WTC11 (cell line): ENCODE measurements at regions not wholly inside any gene's neighbourhood (a gene's known extent, or its start where the extent isn't known, plus 50 kb on each side); places are given as distances from the start of the nearest gene placed in this dataset.

ENCODE experiments used
- ATAC-seq: fragments of 200-7000 bp; cut with Tn5 transposase; 2 replicates; pipeline ENCODE4 v1.10.0; 2021; ENCODE audit warnings: mild to moderate bottlenecking, moderate library complexity
- CTCF ChIA-PET: fragments of 300-600 bp; sonication (Branson Sonifier 250); formaldehyde crosslinking; loops from one replicate; lab custom pipeline; 2021; ENCODE audit warnings: antibody characterized with exemption; lab: Charles Lee
- POLR2A ChIA-PET: fragments of 350-600 bp; sonication (Branson Sonifier 250); formaldehyde crosslinking; loops from one replicate; lab custom pipeline; 2021; ENCODE audit warnings: antibody characterized with exemption; lab: Charles Lee
- DNase-seq: peaks from one replicate; pipeline ENCODE4 v3.0.0; 2021; ENCODE audit warnings: low spot score
- H3K27ac Mint-ChIP-seq: 2 replicates; pipeline ENCODE4 v1.8.0; 2021; ENCODE audit warnings: mixed read lengths
- H3K27me3 Mint-ChIP-seq: 2 replicates; pipeline ENCODE4 v1.8.0; 2021; ENCODE audit warnings: low read depth, mild to moderate bottlenecking, moderate library complexity, mixed read lengths
- H3K36me3 Mint-ChIP-seq: 2 replicates; pipeline ENCODE4 v1.8.0; 2021; ENCODE audit warnings: mixed read lengths
- H3K4me1 Mint-ChIP-seq: 2 replicates; pipeline ENCODE4 v1.8.0; 2022; ENCODE audit warnings: mixed read lengths
- H3K4me3 Mint-ChIP-seq: 2 replicates; pipeline ENCODE4 v1.8.0; 2021; ENCODE audit warnings: mild to moderate bottlenecking, moderate library complexity, mixed read lengths
- H3K9me3 Mint-ChIP-seq: 2 replicates; pipeline ENCODE4 v1.8.0; 2021; ENCODE audit warnings: mixed read lengths
- CDX4 ChIP-seq: fragments of 250-450 bp; sonication (Bioruptor Pico); IDR thresholded peaks from 2 replicates; pipeline ENCODE4 v1.9.0; 2021; ENCODE audit warnings: moderate library complexity, mild to moderate bottlenecking, inconsistent platforms, borderline replicate concordance
- ESRRA ChIP-seq: sonication (generic); formaldehyde crosslinking; IDR thresholded peaks from 2 replicates; pipeline ENCODE4 v1.8.1; 2022; ENCODE audit warnings: mild to moderate bottlenecking, missing genetic modification reagents, borderline replicate concordance
- RELA ChIP-seq: sonication (generic); formaldehyde crosslinking; IDR thresholded peaks from 2 replicates; pipeline ENCODE4 v1.8.1; 2022; ENCODE audit warnings: missing genetic modification reagents, mild to moderate bottlenecking, borderline replicate concordance
- TCF7 ChIP-seq: sonication (generic); formaldehyde crosslinking; IDR thresholded peaks from 2 replicates; pipeline ENCODE4 v1.8.0; 2022; ENCODE audit warnings: mild to moderate bottlenecking, low read depth, missing genetic modification reagents, moderate library complexity
- TEAD1 ChIP-seq: sonication (generic); formaldehyde crosslinking; IDR thresholded peaks from 2 replicates; pipeline ENCODE4 v1.8.0; 2022; ENCODE audit warnings: mild to moderate bottlenecking, missing genetic modification reagents
- ZNF263 ChIP-seq: sonication (generic); formaldehyde crosslinking; IDR thresholded peaks from 2 replicates; pipeline ENCODE4 v1.8.1; 2022; ENCODE audit warnings: low read depth, mild to moderate bottlenecking, moderate library complexity, missing genetic modification reagents
- ZNF281 ChIP-seq: sonication (generic); formaldehyde crosslinking; IDR thresholded peaks from 2 replicates; pipeline ENCODE4 v1.8.0; 2023; ENCODE audit warnings: mild to moderate bottlenecking, missing genetic modification reagents
- TF ChIP-seq, protein P1 (sequence below): fragments of 250-450 bp; sonication (Bioruptor Pico); IDR thresholded peaks from 2 replicates; pipeline ENCODE4 v1.8.0; 2021; ENCODE audit warnings: mild to moderate bottlenecking
- TF ChIP-seq, protein P2 (sequence below): sonication (generic); formaldehyde crosslinking; IDR thresholded peaks from 2 replicates; pipeline ENCODE4 v1.8.0; 2023; ENCODE audit warnings: missing genetic modification reagents, mild to moderate bottlenecking, borderline replicate concordance

- Mint-ChIP-seq H3K27me3 (no peaks in the 10 kb centered on the region), H3K36me3 (no peaks in the 10 kb centered on the region), H3K27ac (no peak overlapping the region), H3K4me1 (no peaks in the 10 kb centered on the region), H3K9me3 (no peaks in the 10 kb centered on the region), H3K4me3 (no peak overlapping the region)
- ATAC-seq, result no peak
- TF ChIP-seq ZNF263 (CRISPR knock-in tag) (no peak), TEAD1 (CRISPR knock-in tag) (no peak), ESRRA (CRISPR knock-in tag) (no peak), RELA (CRISPR knock-in tag) (no peak), CDX4 (CRISPR knock-in tag) (no peak)
- TF ChIP-seq, protein P1, sequence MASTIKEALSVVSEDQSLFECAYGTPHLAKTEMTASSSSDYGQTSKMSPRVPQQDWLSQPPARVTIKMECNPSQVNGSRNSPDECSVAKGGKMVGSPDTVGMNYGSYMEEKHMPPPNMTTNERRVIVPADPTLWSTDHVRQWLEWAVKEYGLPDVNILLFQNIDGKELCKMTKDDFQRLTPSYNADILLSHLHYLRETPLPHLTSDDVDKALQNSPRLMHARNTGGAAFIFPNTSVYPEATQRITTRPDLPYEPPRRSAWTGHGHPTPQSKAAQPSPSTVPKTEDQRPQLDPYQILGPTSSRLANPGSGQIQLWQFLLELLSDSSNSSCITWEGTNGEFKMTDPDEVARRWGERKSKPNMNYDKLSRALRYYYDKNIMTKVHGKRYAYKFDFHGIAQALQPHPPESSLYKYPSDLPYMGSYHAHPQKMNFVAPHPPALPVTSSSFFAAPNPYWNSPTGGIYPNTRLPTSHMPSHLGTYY (CRISPR knock-in tag), result no peak
- TF ChIP-seq, protein P2, sequence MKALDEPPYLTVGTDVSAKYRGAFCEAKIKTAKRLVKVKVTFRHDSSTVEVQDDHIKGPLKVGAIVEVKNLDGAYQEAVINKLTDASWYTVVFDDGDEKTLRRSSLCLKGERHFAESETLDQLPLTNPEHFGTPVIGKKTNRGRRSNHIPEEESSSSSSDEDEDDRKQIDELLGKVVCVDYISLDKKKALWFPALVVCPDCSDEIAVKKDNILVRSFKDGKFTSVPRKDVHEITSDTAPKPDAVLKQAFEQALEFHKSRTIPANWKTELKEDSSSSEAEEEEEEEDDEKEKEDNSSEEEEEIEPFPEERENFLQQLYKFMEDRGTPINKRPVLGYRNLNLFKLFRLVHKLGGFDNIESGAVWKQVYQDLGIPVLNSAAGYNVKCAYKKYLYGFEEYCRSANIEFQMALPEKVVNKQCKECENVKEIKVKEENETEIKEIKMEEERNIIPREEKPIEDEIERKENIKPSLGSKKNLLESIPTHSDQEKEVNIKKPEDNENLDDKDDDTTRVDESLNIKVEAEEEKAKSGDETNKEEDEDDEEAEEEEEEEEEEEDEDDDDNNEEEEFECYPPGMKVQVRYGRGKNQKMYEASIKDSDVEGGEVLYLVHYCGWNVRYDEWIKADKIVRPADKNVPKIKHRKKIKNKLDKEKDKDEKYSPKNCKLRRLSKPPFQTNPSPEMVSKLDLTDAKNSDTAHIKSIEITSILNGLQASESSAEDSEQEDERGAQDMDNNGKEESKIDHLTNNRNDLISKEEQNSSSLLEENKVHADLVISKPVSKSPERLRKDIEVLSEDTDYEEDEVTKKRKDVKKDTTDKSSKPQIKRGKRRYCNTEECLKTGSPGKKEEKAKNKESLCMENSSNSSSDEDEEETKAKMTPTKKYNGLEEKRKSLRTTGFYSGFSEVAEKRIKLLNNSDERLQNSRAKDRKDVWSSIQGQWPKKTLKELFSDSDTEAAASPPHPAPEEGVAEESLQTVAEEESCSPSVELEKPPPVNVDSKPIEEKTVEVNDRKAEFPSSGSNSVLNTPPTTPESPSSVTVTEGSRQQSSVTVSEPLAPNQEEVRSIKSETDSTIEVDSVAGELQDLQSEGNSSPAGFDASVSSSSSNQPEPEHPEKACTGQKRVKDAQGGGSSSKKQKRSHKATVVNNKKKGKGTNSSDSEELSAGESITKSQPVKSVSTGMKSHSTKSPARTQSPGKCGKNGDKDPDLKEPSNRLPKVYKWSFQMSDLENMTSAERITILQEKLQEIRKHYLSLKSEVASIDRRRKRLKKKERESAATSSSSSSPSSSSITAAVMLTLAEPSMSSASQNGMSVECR (CRISPR knock-in tag), result no peak
- no peak for DNase-seq
- POLR2A ChIA-PET, result no interaction called here
- CTCF ChIA-PET, result no interaction called here
Measured at GRCh38 chr4:178611062-178611461, 1168.8 kb upstream of the AGA start.

DNA sequence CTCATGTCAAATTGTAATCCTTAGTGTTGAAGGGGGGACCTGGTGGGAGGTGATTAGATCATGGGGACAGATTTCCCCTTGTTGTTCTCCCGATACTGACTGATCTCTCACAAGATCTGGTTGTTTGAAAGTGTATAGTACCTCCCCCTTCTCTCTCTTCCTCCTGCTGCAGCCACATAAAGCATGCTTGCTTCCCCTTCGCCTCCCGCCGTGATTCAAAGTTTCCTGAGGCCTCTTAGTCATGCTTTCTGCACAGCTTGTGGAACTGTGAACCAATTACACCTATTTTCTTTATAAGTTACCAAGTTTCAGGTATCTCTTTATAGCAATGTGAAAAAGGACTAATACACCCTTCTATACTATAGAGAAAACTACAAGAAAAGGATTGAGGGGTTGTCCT is 1170.5 kb upstream of the AGA start:
- ChIA-PET CTCF (no interaction called here), POLR2A (no interaction called here)
- TF ChIP-seq, protein P2 (CRISPR knock-in tag), result no peak
- TF ChIP-seq ZNF281 (CRISPR knock-in tag) (no peak), TCF7 (CRISPR knock-in tag) (no peak)
- H3K4me3 Mint-ChIP-seq, result no peak overlapping the region
- H3K4me1 Mint-ChIP-seq, result no peaks in the 10 kb centered on the region
- H3K27ac Mint-ChIP-seq, result no peak overlapping the region
- ATAC-seq (no peak), DNase-seq (no peak)
- H3K27me3 Mint-ChIP-seq, result no peaks in the 10 kb centered on the region
- H3K9me3 Mint-ChIP-seq, result no peaks in the 10 kb centered on the region
- H3K36me3 Mint-ChIP-seq, result no peaks in the 10 kb centered on the region
